ENCODE measurements at regions not wholly inside any gene's neighbourhood (a gene's known extent, or its start where the extent isn't known, plus 50 kb on each side); places are given as distances from the start of the nearest gene placed in this dataset.

DNA sequence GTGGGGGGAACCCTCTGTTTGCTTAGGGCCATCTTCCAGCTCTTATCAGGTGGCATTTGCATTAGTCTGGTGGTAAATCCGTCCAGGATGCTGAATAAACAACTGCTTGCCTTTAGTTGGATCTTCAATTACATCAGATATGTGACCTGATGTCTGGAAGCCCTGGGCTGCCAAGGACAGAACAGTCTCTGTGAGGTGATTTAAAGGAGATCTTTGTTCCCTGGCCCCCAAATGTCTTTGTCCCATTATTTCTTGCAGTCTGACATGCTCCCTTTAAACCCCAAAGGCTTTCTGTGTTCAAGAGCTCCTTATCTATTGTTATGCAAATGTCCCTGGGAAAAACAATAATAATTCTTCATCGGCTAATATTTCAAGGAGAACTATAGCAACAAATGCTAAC lies 84.6 kb upstream of the SPTLC3 start:
- Histone ChIP-seq H3K9ac (ENCODE audit: low read length in 2 of 2) (no peak overlapping the region), H3K4me1 (ENCODE audit: control insufficient read depth, insufficient read depth, low read length) (no peaks in the 10 kb centered on the region), H3K27me3 (ENCODE audit: control insufficient read depth in 1 of 2, insufficient read depth in 2 of 2, low read length in 2 of 2) (no peaks in the 10 kb centered on the region), H3K4me3 (ENCODE audit: low read length in 2 of 2) (no peak overlapping the region), H3K27ac (ENCODE audit: low read length) (no peak overlapping the region), H3K36me3 (ENCODE audit: control insufficient read depth in 2 of 2, insufficient read depth in 2 of 2, low read length in 2 of 2) (no peaks in the 10 kb centered on the region), H3K9me3 (ENCODE audit: control insufficient read depth in 2 of 2, low read length in 2 of 2) (peaks cover 0 to 5% of the 10 kb centered on the region in 2 donors)

- peak overlapping the region in 1 of 2 donors; percentile 49 for H3K4me3 ChIP-seq (ENCODE audit: low read length in 2 of 2)
- H3K4me1 ChIP-seq (ENCODE audit: control insufficient read depth, insufficient read depth, low read length), result no peaks in the 10 kb centered on the region
- H3K36me3 ChIP-seq (ENCODE audit: control insufficient read depth in 2 of 2, insufficient read depth in 2 of 2, low read length in 2 of 2), result no peaks in the 10 kb centered on the region
- H3K9me3 ChIP-seq (ENCODE audit: control insufficient read depth in 2 of 2, low read length in 2 of 2), result peaks cover 0 to 5% of the 10 kb centered on the region in 2 donors
- no peak overlapping the region for H3K27ac ChIP-seq (ENCODE audit: low read length)
- no peaks in the 10 kb centered on the region for H3K27me3 ChIP-seq (ENCODE audit: control insufficient read depth in 1 of 2, insufficient read depth in 2 of 2, low read length in 2 of 2)
- H3K9ac ChIP-seq (ENCODE audit: low read length in 2 of 2), result peak overlapping the region in 1 of 2 donors; percentile 55
Measured at GRCh38 chr20:12925210-12925755, 83.5 kb upstream of the SPTLC3 start.

DNA sequence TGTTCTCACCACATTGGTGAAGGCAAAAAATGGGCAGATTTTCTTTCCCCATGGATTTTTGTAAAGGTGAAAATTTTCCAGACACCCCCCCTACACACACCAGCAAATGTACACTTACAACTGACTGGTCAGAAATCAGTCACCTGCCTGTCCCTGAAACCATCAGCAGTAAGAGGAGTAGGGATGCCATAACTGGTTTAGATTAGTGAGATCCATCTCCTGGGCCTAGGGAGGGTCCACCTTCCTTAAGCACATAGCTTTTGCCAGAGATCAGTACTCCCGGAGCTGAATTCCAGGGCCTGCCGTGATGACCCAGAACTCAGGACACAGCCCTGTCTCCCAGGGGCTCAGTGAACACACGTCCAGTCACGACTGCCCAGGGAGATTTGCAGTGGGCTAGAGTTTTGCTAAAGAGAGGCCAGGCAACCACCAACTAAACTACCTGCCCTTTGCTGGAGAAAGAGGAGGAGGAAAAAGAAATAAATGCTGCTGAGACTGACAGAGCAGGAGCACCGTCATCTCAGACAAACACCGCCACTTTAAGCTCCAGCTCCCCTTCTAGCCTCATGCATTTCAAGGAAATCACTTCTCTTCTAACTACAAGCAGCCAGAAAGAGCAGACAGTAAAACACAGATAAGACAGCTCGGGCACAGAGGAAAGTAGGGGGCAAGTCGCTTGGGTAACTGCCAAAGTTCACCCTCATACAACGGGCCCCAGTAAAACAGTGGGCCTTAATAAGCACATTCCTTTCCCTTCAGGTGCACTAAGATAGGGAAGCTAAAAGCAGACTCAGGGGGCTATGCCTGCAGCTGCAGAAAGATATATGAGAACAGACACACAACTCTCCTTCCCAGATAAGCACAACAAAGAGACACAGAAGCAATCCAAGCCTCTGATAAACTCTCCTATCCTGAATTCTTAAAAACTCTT lies 82.6 kb upstream of the SPTLC3 start:
- H3K27me3 ChIP-seq (ENCODE audit: control insufficient read depth in 1 of 2, insufficient read depth in 2 of 2, low read length in 2 of 2), result no peaks in the 10 kb centered on the region
- no peak overlapping the region for H3K4me3 ChIP-seq (ENCODE audit: low read length in 2 of 2)
- H3K27ac ChIP-seq (ENCODE audit: low read length), result no peak overlapping the region
- H3K4me1 ChIP-seq (ENCODE audit: control insufficient read depth, insufficient read depth, low read length), result no peaks in the 10 kb centered on the region
- H3K36me3 ChIP-seq (ENCODE audit: control insufficient read depth in 2 of 2, insufficient read depth in 2 of 2, low read length in 2 of 2), result no peaks in the 10 kb centered on the region
- H3K9ac ChIP-seq (ENCODE audit: low read length in 2 of 2), result no peak overlapping the region
- peaks cover 0 to 5% of the 10 kb centered on the region in 2 donors for H3K9me3 ChIP-seq (ENCODE audit: control insufficient read depth in 2 of 2, low read length in 2 of 2)

- no peaks in the 10 kb centered on the region for H3K27me3 ChIP-seq (ENCODE audit: control insufficient read depth in 1 of 2, insufficient read depth in 2 of 2, low read length in 2 of 2)
- no peak overlapping the region for H3K4me3 ChIP-seq (ENCODE audit: low read length in 2 of 2)
- H3K36me3 ChIP-seq (ENCODE audit: control insufficient read depth in 2 of 2, insufficient read depth in 2 of 2, low read length in 2 of 2), result no peaks in the 10 kb centered on the region
- no peak overlapping the region for H3K9ac ChIP-seq (ENCODE audit: low read length in 2 of 2)
- H3K27ac ChIP-seq (ENCODE audit: low read length), result no peak overlapping the region
- no peaks in the 10 kb centered on the region for H3K4me1 ChIP-seq (ENCODE audit: control insufficient read depth, insufficient read depth, low read length)
- H3K9me3 ChIP-seq (ENCODE audit: control insufficient read depth in 2 of 2, low read length in 2 of 2), result no peaks in the 10 kb centered on the region
Measured at GRCh38 chr20:12927489-12927888, 81.3 kb upstream of the SPTLC3 start.

DNA sequence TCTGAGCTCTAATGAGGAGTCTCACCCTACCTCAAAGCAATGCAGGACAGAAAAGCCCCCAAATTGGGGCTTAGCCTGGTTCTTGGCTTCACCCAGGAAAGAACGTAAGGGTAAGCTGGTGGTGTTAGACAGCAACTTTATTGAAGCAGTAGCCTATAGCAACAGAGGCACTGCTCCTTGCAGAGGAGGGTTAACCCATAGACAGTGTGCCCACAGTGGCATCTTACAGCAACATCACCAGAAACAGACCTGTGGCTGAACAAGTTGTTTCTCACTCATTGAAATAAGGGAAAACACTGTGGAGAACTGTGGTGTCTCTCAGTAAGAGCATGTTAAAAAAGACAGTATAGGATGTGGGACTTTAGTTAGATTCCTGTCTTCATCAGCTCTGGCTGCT lies 80.4 kb upstream of the SPTLC3 start:
- Histone ChIP-seq H3K27me3 (ENCODE audit: control insufficient read depth in 1 of 2, insufficient read depth in 2 of 2, low read length in 2 of 2) (no peaks in the 10 kb centered on the region), H3K36me3 (ENCODE audit: control insufficient read depth in 2 of 2, insufficient read depth in 2 of 2, low read length in 2 of 2) (no peaks in the 10 kb centered on the region), H3K4me1 (ENCODE audit: control insufficient read depth, insufficient read depth, low read length) (no peaks in the 10 kb centered on the region), H3K4me3 (ENCODE audit: low read length in 2 of 2) (no peak overlapping the region), H3K9ac (ENCODE audit: low read length in 2 of 2) (no peak overlapping the region), H3K27ac (ENCODE audit: low read length) (no peak overlapping the region), H3K9me3 (ENCODE audit: control insufficient read depth in 2 of 2, low read length in 2 of 2) (no peaks in the 10 kb centered on the region)

DNA sequence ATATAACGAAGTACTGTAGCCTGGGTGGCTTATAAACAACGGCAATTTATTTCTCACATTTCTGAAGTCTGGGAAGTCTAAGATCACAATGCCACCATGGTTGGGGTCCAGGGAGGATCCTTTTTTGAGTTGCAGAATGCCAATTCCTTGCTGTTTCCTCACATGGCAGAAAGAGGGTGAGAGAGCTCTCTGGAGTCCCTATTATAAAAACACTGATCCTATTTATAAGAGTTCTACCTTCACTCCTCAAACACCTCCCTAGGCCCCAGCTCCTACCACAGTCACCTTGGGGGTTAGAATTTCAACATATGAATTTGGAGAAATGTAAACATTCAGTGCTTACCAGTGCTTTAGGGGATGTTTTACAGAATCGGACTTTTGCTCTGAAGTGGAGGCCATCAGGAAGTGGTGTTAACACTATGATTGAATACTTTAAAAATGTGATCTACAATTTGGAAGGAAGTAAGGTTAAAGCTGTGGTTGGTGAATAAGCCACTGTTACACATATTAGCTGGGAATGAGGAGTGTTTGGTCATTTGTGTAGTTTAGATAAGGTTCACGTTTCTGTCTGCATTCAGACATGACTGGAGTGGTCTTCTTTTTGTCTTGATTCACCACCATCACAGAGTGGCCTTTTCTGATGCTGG lies 79.9 kb upstream of the SPTLC3 start:
- H3K36me3 ChIP-seq (ENCODE audit: control insufficient read depth in 2 of 2, insufficient read depth in 2 of 2, low read length in 2 of 2), result no peaks in the 10 kb centered on the region
- H3K4me1 ChIP-seq (ENCODE audit: control insufficient read depth, insufficient read depth, low read length), result no peaks in the 10 kb centered on the region
- no peak overlapping the region for H3K9ac ChIP-seq (ENCODE audit: low read length in 2 of 2)
- H3K4me3 ChIP-seq (ENCODE audit: low read length in 2 of 2), result no peak overlapping the region
- H3K27ac ChIP-seq (ENCODE audit: low read length), result no peak overlapping the region
- H3K9me3 ChIP-seq (ENCODE audit: control insufficient read depth in 2 of 2, low read length in 2 of 2), result no peaks in the 10 kb centered on the region
- no peaks in the 10 kb centered on the region for H3K27me3 ChIP-seq (ENCODE audit: control insufficient read depth in 1 of 2, insufficient read depth in 2 of 2, low read length in 2 of 2)

DNA sequence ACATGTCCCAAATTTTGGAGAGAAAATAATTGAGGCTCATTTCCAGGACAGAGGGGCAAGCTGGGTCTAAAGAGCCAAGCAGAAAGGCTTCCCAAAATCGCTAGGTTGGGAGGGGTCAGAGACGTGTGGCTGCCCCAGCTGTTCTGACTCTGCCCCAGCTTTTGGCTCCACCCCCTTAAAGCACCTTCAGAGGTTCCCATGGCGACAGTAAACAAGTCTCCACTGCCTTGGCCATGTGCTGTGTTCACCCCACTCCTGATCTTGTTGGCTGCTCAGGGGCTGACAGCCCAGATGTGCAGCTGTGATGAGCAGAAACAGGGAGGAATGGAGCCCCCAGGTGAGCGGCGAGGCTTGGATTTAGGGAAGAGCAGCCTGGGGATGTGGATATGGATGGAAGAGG lies 72.8 kb upstream of the SPTLC3 start:
- no peaks in the 10 kb centered on the region for H3K27me3 ChIP-seq (ENCODE audit: control insufficient read depth in 1 of 2, insufficient read depth in 2 of 2, low read length in 2 of 2)
- no peak overlapping the region for H3K27ac ChIP-seq (ENCODE audit: low read length)
- no peaks in the 10 kb centered on the region for H3K36me3 ChIP-seq (ENCODE audit: control insufficient read depth in 2 of 2, insufficient read depth in 2 of 2, low read length in 2 of 2)
- H3K4me1 ChIP-seq (ENCODE audit: control insufficient read depth, insufficient read depth, low read length), result no peaks in the 10 kb centered on the region
- no peak overlapping the region for H3K9ac ChIP-seq (ENCODE audit: low read length in 2 of 2)
- H3K4me3 ChIP-seq (ENCODE audit: low read length in 2 of 2), result no peak overlapping the region
- no peaks in the 10 kb centered on the region for H3K9me3 ChIP-seq (ENCODE audit: control insufficient read depth in 2 of 2, low read length in 2 of 2)

DNA sequence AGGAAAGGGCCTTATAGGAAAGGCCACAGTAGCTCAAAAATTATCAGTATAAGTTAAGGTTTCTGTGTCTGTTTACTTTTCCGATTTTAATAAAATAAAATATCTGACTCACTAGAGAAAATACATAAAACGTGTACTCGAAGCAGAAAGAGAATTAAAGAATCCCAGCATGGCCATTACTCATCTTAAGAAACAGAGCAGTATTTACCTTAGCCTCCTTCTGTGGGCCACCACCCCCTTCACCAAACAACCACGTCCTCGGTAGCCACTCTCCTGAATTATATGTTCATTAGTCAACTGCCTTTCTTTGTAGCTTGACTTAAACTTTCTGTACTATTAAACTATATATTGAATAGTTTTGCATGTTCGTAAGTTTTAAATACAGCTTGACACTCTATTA lies 72.2 kb upstream of the SPTLC3 start:
- Histone ChIP-seq H3K9me3 (ENCODE audit: control insufficient read depth in 2 of 2, low read length in 2 of 2) (no peaks in the 10 kb centered on the region), H3K9ac (ENCODE audit: low read length in 2 of 2) (no peak overlapping the region), H3K4me1 (ENCODE audit: control insufficient read depth, insufficient read depth, low read length) (no peaks in the 10 kb centered on the region), H3K27ac (ENCODE audit: low read length) (no peak overlapping the region), H3K4me3 (ENCODE audit: low read length in 2 of 2) (no peak overlapping the region), H3K36me3 (ENCODE audit: control insufficient read depth in 2 of 2, insufficient read depth in 2 of 2, low read length in 2 of 2) (no peaks in the 10 kb centered on the region), H3K27me3 (ENCODE audit: control insufficient read depth in 1 of 2, insufficient read depth in 2 of 2, low read length in 2 of 2) (no peaks in the 10 kb centered on the region)

DNA sequence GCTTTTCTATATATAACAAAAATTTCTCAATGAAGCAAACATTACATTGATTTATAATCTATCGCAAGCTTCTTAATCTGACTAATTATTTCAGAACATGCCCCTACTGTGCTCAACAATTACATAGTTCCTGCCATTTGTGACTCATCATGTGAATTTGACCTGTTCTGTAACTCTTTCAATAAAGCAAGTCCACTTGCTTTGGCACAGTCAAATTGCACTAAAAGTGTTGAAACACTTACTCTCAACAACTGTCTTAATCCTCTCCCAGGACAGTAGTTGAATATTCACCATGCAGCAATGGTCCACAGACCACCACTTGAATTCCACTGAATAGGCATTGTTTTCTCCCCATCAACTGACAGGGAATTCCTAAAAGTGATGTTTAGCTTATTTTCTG lies 67.7 kb upstream of the SPTLC3 start:
- H3K9me3 ChIP-seq (ENCODE audit: control insufficient read depth in 2 of 2, low read length in 2 of 2), result no peaks in the 10 kb centered on the region
- no peak overlapping the region for H3K9ac ChIP-seq (ENCODE audit: low read length in 2 of 2)
- no peak overlapping the region for H3K4me3 ChIP-seq (ENCODE audit: low read length in 2 of 2)
- H3K4me1 ChIP-seq (ENCODE audit: control insufficient read depth, insufficient read depth, low read length), result no peaks in the 10 kb centered on the region
- no peak overlapping the region for H3K27ac ChIP-seq (ENCODE audit: low read length)
- H3K36me3 ChIP-seq (ENCODE audit: control insufficient read depth in 2 of 2, insufficient read depth in 2 of 2, low read length in 2 of 2), result no peaks in the 10 kb centered on the region
- H3K27me3 ChIP-seq (ENCODE audit: control insufficient read depth in 1 of 2, insufficient read depth in 2 of 2, low read length in 2 of 2), result no peaks in the 10 kb centered on the region

GRCh38 chr20:12942123-12942522 lies 66.6 kb upstream of the SPTLC3 start:
- Histone ChIP-seq H3K4me1 (ENCODE audit: control insufficient read depth, insufficient read depth, low read length) (no peaks in the 10 kb centered on the region), H3K9ac (ENCODE audit: low read length in 2 of 2) (no peak overlapping the region), H3K27ac (ENCODE audit: low read length) (no peak overlapping the region), H3K9me3 (ENCODE audit: control insufficient read depth in 2 of 2, low read length in 2 of 2) (no peaks in the 10 kb centered on the region), H3K36me3 (ENCODE audit: control insufficient read depth in 2 of 2, insufficient read depth in 2 of 2, low read length in 2 of 2) (no peaks in the 10 kb centered on the region), H3K4me3 (ENCODE audit: low read length in 2 of 2) (no peak overlapping the region), H3K27me3 (ENCODE audit: control insufficient read depth in 1 of 2, insufficient read depth in 2 of 2, low read length in 2 of 2) (no peaks in the 10 kb centered on the region)

GRCh38 chr20:12946789-12947188 lies 62.0 kb upstream of the SPTLC3 start:
- H3K27me3 ChIP-seq (ENCODE audit: control insufficient read depth in 1 of 2, insufficient read depth in 2 of 2, low read length in 2 of 2), result no peaks in the 10 kb centered on the region
- H3K9me3 ChIP-seq (ENCODE audit: control insufficient read depth in 2 of 2, low read length in 2 of 2), result no peaks in the 10 kb centered on the region
- H3K9ac ChIP-seq (ENCODE audit: low read length in 2 of 2), result no peak overlapping the region
- H3K36me3 ChIP-seq (ENCODE audit: control insufficient read depth in 2 of 2, insufficient read depth in 2 of 2, low read length in 2 of 2), result no peaks in the 10 kb centered on the region
- no peak overlapping the region for H3K4me3 ChIP-seq (ENCODE audit: low read length in 2 of 2)
- H3K27ac ChIP-seq (ENCODE audit: low read length), result no peak overlapping the region
- no peaks in the 10 kb centered on the region for H3K4me1 ChIP-seq (ENCODE audit: control insufficient read depth, insufficient read depth, low read length)
